HG02884 (cell line): ENCODE measurements at regions not wholly inside any gene's neighbourhood (a gene's known extent, or its start where the extent isn't known, plus 50 kb on each side); places are given as distances from the start of the nearest gene placed in this dataset.
"Not testable (repeated sequence)": the region's sequence is repeated elsewhere in the genome, so short reads cannot be mapped to it uniquely, and the experiment has no call there.

Source experiments
- ATAC-seq: cut with Tn5 transposase; IDR thresholded peaks from one replicate; pipeline ENCODE4 v1.9.1; 2021; ENCODE audit warnings: mild to moderate bottlenecking, moderate library complexity; ENCODE audit not compliant: unreplicated experiment

DNA sequence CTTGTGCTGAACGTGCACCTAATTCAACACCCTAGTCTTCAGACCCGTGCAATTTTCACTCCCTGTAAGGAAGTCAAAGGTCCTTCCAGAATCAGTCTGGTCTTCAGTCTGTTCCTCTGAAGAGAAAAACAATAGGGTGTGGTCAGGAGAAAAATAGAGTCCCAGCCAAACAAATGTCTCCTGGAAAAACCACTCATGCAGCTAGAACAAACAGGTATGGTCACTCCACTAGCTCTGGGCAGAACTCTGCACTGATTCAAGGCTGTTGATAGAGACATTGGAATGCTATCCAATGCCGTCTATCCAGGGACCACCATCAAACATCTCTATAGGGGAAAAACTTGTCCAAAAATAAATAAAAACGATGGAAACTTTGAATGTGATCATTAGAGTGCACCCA, 81.8 kb upstream of the MAP3K1 start:
- no peak for ATAC-seq

DNA sequence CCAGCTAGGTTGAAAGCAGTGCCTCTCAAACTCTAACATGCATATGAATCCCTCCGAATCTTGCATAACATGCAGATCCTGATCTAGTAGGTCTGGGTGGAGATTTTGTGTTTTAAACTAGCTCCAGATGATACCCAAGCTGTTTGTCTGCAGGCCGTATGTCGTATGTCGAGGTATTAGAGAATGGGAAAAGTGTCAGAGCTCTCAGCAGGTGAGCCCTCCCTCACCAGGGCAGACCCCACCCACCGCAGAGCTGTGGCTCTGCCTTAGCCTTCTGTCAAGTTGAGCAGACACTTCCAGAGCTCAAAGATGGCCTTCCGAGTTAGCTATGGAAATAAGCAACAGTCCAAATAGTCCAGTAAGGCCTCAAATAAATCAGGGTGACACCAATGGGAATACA, 83.2 kb upstream of the MAP3K1 start:
- ATAC-seq: no peak

DNA sequence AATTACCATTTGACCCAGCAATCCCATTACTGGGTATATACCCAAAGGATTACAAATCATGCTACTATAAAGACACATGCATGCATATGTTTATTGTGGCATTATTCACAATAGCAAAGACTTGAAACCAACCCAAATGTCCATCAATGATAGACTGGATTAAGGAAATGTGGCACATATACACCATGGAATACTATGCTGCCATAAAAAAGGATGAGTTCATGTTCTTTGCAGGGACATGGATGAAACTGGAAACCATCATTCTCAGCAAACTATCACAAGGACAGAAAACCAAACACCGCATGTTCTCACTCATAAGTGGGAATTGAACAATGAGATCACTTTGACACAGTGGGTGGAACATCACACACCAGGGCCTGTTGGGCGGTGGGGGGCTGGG, 83.9 kb upstream of the MAP3K1 start:
- not testable (repeated sequence) for ATAC-seq

DNA sequence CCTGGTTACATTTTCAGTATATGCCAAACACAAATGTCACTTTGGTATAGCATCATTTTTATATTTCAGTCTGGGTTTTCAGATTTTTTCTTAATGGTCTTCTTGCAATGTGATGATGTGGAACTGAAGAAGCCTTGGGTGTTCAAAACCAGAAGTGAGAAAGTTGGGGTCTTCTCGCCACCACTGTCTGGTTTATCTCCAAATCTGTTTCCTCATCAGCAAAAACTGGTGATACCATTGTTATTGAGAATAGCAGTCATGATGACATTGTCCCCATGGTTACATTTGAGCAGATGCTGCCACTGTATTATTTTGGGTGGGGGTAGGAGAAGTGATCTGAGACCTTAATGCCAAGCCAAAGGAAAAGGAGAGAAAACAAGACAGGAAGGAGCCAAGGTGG, 85.9 kb upstream of the MAP3K1 start:
- ATAC-seq: no peak

DNA sequence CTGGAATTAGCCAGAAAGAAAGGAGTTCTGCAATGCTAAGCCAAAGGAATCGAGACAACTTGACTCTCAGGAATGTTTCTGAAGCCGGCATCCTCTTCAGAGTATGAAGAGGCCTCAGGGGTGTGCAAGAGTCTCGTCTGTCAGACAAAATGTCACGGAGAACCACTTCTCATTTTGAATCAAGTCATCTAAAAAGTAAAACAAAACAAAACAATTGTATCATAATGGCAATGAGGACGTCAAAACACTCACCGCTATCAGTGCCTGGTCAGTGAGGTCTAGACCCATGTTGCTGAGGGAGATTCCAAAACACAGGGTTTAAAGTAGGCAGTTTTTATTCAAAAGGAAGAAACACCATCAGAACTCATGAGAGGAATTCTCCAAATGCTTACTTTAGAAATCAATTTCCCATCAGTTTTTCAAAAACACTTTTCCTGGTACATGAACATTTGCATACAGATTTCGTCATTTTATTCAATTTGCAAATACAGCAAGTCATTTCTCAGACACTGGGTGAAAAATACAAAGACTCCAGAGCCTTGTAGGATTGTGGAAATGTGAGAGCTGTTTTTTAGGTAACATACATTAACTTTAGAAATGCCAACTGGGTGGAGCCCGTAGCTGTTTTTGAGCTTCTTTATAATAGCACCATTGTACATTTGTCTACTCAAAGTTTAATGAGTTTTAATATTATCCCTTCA, 89.5 kb upstream of the MAP3K1 start:
- ATAC-seq: no peak

DNA sequence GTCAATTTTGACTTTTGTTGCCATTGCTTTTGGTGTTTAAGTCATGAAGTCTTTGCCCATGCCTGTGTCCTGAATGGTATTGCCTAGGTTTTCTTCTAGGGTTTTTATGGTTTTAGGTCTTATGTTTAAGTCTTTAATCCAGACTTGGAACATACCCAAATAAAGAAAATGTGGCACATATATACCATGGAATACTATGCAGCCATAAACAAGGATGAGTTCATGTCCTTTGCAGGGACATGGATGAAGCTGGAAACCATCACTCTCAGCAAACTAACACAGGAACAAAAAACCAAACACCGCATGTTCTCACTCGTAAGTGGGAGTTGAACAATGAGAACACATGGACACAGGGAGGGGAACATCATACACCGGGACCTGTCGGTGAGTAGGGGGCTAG, 90.5 kb upstream of the MAP3K1 start:
- ATAC-seq: not testable (repeated sequence)

DNA sequence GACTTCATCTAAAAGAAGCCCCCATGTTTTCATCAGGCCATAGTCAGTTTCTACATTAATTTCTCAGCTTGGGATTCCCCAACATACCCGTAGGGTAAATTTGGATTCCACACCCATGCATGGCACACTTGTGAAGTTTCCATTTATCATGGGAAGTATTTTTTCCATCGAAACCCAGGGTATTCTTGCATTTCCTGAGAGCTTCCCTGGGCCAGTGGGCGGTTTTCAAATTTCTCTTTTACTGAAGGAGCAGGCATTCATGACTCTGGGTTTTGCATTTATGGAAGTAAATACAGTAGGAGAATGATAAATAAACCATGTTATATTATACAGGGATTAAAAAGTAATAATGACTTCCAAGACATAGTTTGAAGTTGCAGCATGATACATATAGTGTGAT, 93.0 kb upstream of the MAP3K1 start:
- no peak for ATAC-seq

DNA sequence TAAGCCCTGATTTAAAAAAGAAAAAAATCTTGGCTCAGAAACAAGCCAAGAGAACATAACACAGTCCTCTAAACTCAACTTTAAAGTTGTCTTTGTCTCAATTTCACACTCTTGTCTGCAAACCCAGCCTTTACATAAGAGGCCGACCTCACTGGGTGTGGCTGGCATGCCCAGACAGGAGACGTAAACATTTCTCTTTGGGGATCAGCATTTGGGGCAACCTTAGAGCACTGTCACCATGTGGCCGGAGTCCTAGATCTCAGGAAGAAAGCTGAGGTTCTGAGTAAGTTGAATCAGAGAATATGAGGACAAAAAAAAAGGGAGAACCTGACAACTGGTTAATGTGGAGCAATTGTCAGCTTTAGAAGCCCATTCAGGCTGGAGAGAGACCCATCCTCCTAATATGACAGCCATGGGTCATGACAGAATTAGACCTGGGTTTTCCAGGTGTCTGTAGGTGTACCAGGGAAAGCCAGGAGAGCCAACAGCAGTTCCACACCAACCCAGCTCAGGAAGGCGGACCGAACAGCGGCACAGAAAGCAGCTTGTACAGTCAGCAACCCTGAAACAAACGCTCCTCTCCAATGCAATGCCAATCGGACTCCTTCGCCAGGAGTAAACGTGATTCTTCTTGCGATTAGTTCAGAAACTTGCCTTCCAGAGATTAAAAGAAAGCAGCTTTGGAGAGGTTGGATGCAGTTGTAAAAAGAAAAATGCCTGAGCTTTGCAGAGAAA, 97.9 kb upstream of the MAP3K1 start:
- no peak for ATAC-seq

DNA sequence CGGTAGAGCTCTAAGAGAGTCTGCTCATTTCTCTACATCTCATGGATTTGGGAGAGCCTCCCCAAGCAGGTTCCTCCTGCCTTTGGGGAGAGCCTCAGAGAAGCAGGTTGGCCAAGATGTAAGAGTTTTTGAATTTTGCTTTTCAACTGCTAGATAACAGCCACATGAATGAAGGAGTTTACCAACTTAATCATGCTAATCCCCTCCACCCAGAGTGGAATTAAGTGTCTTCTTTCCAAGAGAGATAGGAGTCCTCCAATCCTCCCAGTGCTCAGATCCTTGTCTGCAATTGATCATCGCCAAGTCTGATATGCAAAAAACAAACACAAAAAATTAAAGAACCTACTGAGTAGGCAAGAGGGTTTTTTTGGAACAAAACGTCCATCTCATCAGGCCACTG, 99.4 kb upstream of the MAP3K1 start:
- no peak for ATAC-seq

DNA sequence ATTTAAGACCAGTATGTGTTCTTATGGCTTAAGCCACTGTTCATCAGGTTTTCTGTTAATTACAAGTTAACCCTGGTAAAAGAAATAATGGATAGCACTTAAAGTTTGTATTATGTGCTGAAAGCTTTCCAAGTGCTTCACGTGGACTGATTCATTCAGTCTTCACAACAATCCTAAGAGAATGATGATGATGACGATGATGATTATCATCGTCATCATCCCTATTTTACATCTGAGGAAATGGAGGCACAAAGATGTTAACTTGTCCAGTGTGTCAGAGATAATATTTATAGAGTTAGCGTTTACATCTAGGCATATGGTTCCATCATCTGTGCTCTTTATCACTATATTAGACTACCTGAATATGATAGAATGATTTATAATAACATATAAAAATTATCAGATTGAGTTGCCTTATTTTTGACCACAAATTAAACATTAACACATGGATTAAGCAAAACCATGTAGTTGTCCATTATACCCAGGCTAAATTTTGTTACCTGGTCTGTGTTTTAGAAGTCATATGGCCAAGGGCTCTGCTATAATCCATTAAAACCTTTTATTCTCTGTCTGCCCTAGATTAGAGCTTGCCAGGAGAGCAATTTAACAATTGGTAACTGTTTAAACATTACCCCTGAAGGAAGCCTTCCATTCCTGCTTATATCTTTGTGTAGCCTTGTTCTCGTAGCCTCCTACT, 102.3 kb upstream of the MAP3K1 start:
- ATAC-seq: no peak

DNA sequence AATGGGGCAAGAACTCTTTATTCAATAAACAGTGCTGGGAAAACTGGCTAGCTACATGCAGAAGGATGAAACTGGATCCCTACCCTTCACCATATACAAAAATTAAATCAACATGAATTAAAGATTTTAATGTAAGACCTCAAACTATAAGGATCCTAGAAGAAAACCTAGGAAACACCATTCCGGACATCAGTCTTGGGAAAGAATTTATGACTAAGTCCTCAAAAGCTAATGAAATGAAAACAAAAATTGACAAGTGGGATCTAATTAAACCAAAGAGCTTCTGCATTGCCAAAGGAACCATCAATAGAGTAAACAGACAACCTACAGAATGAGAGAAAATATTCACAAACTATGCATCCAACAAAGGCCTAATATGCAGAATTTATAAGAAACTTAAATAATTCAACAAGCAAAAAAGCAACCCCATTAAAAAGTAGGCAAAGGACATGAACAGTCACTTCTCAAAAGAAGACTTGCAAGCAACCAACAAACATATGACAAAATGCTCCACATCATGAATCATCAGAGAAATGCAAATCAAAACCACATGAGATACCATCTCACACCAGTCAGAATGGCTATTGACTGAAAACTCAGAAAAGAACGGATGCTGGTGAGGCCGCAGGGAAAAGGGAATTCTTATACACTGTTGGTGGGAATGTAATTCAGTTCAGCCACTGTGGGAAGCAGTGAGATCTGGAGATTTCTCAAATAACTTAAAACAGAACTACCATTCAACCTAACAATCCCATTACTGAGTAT, 104.3 kb upstream of the MAP3K1 start:
- no peak for ATAC-seq

DNA sequence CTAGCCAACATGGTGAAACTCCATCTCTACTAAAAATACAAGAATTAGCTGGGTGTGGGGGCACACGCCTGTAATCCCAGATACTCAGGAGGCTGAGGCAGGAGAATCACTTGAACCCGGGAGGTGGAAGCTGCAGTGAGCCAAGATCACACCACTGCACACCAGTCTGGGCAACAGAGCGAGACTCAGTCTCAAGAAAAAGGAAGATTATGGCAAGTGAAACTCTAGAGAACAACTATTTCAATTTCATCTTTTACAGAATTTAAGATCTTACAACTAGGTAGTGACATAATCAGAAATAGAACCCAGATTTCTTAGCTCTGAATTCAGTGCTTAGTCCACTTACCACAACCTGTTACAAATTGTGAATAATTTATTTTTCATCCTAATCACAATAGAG, 108.8 kb upstream of the MAP3K1 start:
- ATAC-seq: no peak

DNA sequence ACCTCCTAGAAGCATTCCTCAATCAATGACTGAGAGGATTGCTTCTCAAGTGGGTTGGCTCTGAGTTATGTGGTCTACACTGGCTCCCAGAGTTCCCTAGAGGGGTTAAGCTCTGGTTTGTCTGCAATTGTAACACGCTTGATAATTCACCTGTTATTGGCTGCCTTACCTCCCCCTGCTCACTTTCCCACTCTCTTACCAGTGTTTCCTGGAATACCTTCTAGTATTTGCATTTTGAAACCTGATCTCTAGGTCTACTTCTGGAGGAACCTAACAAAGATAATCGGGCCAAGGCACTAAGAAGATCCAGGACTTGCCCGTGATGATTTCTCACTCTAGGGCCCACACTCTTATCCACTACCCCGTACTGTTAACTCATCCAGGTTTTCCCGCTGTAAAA, 110.1 kb upstream of the MAP3K1 start:
- ATAC-seq: no peak

DNA sequence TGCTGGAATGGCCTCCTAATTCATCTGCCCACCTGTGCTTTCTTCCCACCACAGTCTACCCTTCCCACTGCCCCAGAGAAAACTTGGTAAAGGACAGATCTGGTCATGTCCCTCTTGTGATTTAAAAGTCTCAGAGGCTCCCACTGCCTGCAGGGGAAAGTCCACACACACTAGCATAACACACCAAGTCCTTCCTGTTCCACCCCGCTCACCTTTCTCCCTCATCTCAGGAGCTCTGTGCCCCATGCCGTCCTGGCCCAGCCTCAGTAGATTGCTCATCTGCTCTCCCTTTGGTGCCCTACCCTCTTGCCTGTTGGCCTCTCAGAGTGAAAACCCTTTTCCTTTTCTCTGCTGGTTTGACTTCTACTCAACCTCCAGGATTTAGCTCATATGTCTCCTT, 111.4 kb upstream of the MAP3K1 start:
- ATAC-seq: no peak

DNA sequence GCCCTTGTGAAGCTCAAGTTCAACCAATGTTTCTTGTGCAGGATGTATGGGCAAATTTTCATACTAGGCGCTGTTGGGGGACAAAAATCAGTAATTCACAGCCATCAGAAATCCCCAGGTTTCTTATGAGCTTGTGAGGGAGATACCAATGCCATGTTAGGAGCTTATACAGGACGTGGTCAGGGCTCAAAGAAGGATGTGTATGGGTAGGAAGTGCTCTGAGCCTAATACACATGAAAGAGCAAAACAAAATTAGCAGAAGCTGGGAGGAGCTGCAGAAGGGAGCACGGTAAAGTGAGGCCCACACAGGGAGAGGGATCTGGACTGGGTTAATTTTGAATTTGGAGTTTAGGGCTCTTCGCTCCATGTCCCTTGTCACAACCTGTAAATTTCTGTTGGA, 114.6 kb upstream of the MAP3K1 start:
- no peak for ATAC-seq

DNA sequence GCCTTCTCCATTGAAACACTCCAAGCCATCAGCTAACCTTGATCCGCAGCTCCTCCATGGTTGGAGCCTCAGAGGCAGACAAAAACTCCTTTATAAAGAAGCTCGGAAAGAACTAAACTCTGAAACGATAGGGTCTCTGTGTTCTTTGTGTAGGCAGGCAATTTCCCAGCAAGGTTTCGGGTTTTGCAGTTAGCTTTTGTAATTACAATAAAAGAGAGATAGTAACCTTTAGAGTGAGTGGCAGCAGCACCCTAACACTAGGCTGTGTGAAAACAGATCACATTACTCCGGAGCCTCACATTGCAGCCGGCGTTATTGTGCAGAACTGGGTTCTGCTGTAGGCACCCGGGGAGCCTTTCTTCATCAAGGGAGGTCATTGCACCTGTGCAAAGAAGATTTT, 115.8 kb upstream of the MAP3K1 start:
- no peak for ATAC-seq

DNA sequence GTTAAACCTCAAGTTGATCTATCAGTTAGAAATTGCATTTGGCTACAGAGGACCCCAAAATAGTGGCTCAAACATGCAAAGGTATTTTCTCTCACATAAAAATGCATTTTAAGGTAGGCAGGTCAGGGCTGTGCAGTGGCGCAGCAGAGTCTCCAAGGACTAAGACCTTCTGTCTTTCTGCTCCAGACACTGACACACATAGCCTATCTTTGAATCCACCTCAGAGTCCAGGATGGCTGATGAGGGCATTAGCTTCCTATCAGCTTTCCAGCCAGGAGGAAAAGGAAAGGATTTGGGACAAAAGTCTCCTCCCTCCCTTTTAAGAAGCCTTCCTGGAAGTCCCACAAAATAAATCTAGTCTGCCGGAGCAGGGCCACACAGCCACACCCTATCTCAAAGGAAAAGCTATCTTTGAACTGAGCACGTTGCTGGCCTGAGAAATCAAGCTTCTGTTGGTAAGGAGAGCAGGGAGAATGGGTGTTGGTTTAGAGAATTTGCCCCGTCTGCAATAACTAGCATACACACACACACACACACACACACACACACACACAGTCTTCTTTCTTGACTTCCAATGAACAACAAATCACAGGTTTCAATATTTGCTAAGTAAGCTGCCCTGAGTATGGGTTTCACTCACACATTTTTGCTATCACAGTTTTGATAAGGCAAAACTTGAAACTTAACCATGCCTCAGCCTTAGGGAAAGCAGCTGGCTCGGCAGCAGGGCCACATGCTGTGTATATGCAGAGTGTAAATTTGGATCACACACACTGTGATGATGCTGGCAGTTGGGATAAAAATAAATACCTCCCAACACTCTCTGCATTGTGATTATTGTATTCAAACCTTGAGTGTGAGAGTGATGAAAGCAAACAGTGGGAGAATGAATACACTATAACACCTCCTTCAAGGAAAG, 116.6 kb upstream of the MAP3K1 start:
- no peak for ATAC-seq

DNA sequence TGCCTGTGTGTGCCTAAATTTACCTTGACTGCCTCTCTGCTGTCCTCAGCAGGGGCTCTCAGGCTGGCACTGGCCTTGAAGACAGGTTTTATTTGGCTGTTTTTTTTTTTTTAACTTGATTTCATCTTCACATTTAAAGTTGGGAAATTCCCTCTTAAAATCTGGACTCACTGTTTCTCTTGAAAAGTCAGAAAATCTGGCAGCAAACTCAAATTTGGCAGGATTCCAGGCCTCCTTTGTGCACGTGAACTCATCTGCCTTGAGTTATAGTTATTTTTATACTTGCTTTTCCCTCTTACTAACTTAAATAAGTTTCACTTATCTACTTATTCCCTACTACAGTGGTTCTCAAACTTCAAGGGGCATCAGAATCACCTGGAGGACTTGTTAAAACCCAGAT, 118.4 kb upstream of the MAP3K1 start:
- ATAC-seq: no peak

DNA sequence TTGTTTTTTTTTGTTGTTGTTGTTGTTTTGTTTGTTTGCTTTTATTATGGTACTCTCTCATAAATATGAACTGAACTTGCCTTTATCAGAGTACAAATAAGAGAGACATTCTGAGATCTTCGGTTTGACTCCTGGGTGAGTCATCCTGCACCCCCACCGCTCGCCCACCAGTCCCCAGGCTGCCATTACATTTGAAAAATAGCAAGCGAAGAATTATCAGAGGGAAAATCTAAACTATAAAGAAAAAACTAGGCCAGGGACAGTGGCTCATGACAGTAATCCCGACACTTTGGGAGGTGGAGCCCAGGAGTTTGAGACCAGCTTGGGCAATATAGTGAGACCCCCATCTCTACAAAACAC, 122.1 kb upstream of the MAP3K1 start:
- ATAC-seq: no peak
